HG03558 (cell line): ENCODE measurements at regions not wholly inside any gene's neighbourhood (a gene's known extent, or its start where the extent isn't known, plus 50 kb on each side); places are given as distances from the start of the nearest gene placed in this dataset.
A peak's percentile ranks its signal among the peaks of the same experiment; 100 is the strongest.
"Not testable (repeated sequence)": the region's sequence is repeated elsewhere in the genome, so short reads cannot be mapped to it uniquely, and the experiment has no call there.

Experiments used
- ATAC-seq: cut with Tn5 transposase; IDR thresholded peaks from one replicate; pipeline ENCODE4 v1.9.1; 2021; ENCODE audit warnings: moderate number of reproducible peaks; ENCODE audit not compliant: unreplicated experiment; ENCODE audit errors: extremely low read depth

- ATAC-seq = no peak
These were observed 421.8 kb upstream of the MAP2 start for GRCh38 chr2:209002054-209002453.

- no peak for ATAC-seq
These were observed 418.5 kb upstream of the MAP2 start for GRCh38 chr2:209005371-209005770.

- ATAC-seq = no peak
These were observed 415.1 kb upstream of the MAP2 start for GRCh38 chr2:209008636-209009287.

- not testable (repeated sequence) for ATAC-seq
These were observed 405.2 kb upstream of the MAP2 start for GRCh38 chr2:209018633-209019032.

- no peak for ATAC-seq
These were observed 394.6 kb upstream of the MAP2 start for GRCh38 chr2:209029249-209029648.

GRCh38 chr2:209044307-209044706 lies 379.5 kb upstream of the MAP2 start:
- ATAC-seq = no peak

- no peak for ATAC-seq
These were observed 377.7 kb upstream of the MAP2 start for GRCh38 chr2:209046163-209046562.

GRCh38 chr2:209049608-209050007 lies 374.2 kb upstream of the MAP2 start:
- no peak for ATAC-seq

- no peak for ATAC-seq
These were observed 361.6 kb upstream of the MAP2 start for GRCh38 chr2:209062210-209062609.

GRCh38 chr2:209070262-209070661 lies 353.6 kb upstream of the MAP2 start:
- no peak for ATAC-seq

GRCh38 chr2:209073151-209073550 lies 350.7 kb upstream of the MAP2 start:
- ATAC-seq = no peak

- no peak for ATAC-seq
These were observed 349.1 kb upstream of the MAP2 start for GRCh38 chr2:209074711-209075110.

GRCh38 chr2:209076151-209076550 lies 347.7 kb upstream of the MAP2 start:
- ATAC-seq = no peak

- no peak for ATAC-seq
These were observed 337.1 kb upstream of the MAP2 start for GRCh38 chr2:209086761-209087160.

GRCh38 chr2:209091056-209091455 lies 332.8 kb upstream of the MAP2 start:
- ATAC-seq = no peak

GRCh38 chr2:209094221-209094620 lies 329.6 kb upstream of the MAP2 start:
- no peak for ATAC-seq

GRCh38 chr2:209095432-209095831 lies 328.4 kb upstream of the MAP2 start:
- ATAC-seq = no peak

- no peak for ATAC-seq
These were observed 326.7 kb upstream of the MAP2 start for GRCh38 chr2:209097168-209097567.

- no peak for ATAC-seq
These were observed 321.5 kb upstream of the MAP2 start for GRCh38 chr2:209102319-209102718.

GRCh38 chr2:209113026-209113425 lies 310.8 kb upstream of the MAP2 start:
- no peak for ATAC-seq

GRCh38 chr2:209114588-209115240 lies 309.1 kb upstream of the MAP2 start:
- ATAC-seq = no peak

GRCh38 chr2:209121691-209122090 lies 302.2 kb upstream of the MAP2 start:
- ATAC-seq = peak; percentile 90
